BE2C (cell line): ENCODE measurements at regions not wholly inside any gene's neighbourhood (a gene's known extent, or its start where the extent isn't known, plus 50 kb on each side); places are given as distances from the start of the nearest gene placed in this dataset.
"Not testable (repeated sequence)": the region's sequence is repeated elsewhere in the genome, so short reads cannot be mapped to it uniquely, and the experiment has no call there.

Source experiments
- DNase-seq: peaks from one replicate; pipeline ENCODE4 v3.0.0-alpha.2; 2020
- H3K27me3 ChIP-seq: fragments of 250-450 bp; sonication (Bioruptor Pico); 2 replicates; pipeline ENCODE4 v1.5.1; 2020; ENCODE audit warnings: mild to moderate bottlenecking
- H3K36me3 ChIP-seq: fragments of 250-450 bp; sonication (Bioruptor Pico); 2 replicates; pipeline ENCODE4 v1.5.1; 2020; ENCODE audit warnings: mild to moderate bottlenecking
- H3K4me1 ChIP-seq: fragments of 250-450 bp; sonication (Bioruptor Pico); 2 replicates; pipeline ENCODE4 v1.5.1; 2020
- H3K4me3 ChIP-seq: 2 replicates; pipeline ENCODE4 v1.5.1; 2011; ENCODE audit warnings: low read depth, low read length
- H3K9me3 ChIP-seq: fragments of 250-450 bp; sonication (Bioruptor Pico); 2 replicates; pipeline ENCODE4 v1.5.1; 2020
- TF ChIP-seq, protein P1 (sequence below): IDR thresholded peaks from 2 replicates; pipeline ENCODE4 v1.5.1; 2012; ENCODE audit warnings: mild to moderate bottlenecking, low read depth, low read length

DNA sequence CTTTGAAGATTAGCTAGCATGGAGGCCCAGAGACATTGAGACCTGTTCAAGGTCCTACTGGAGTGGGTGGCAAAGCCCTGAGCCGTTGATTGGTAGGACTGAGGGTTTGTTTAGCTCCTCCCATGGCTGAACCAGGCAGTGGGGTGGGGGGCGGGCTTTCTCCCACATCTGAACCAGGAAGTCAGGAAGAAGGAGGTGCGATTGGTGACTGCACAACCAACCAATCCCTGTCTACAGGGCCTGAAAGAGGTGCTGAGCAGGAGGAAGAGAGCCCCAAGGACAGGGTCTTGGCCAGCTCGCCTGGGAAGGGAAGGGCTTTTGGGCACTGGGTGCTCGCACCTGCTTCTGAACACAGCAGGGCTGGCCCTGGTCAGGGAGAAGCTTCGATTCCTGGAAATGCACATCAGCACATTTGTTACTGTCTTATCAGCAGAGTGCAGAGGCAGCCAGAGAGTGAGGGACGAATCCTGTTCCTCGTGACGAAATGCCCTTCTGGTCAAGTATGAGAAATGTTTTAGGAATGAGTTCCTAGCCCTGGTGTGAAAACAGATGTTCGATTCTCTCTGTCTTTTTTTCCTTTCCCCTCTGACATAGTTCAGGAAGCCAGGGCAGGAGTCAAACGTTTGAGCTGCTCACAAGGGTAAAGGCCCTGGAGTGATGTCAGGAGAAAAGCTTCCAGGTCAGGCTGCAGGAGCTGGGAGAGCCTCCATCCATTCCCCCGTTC is 294.8 kb upstream of the KLF4 start:
- TF ChIP-seq, protein P1, sequence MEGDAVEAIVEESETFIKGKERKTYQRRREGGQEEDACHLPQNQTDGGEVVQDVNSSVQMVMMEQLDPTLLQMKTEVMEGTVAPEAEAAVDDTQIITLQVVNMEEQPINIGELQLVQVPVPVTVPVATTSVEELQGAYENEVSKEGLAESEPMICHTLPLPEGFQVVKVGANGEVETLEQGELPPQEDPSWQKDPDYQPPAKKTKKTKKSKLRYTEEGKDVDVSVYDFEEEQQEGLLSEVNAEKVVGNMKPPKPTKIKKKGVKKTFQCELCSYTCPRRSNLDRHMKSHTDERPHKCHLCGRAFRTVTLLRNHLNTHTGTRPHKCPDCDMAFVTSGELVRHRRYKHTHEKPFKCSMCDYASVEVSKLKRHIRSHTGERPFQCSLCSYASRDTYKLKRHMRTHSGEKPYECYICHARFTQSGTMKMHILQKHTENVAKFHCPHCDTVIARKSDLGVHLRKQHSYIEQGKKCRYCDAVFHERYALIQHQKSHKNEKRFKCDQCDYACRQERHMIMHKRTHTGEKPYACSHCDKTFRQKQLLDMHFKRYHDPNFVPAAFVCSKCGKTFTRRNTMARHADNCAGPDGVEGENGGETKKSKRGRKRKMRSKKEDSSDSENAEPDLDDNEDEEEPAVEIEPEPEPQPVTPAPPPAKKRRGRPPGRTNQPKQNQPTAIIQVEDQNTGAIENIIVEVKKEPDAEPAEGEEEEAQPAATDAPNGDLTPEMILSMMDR: no peak
- Histone ChIP-seq H3K9me3 (no peaks in the 10 kb centered on the region), H3K27me3 (no peaks in the 10 kb centered on the region), H3K36me3 (no peaks in the 10 kb centered on the region), H3K4me3 (no peak overlapping the region), H3K4me1 (no peaks in the 10 kb centered on the region)
- DNase-seq: no peak

DNA sequence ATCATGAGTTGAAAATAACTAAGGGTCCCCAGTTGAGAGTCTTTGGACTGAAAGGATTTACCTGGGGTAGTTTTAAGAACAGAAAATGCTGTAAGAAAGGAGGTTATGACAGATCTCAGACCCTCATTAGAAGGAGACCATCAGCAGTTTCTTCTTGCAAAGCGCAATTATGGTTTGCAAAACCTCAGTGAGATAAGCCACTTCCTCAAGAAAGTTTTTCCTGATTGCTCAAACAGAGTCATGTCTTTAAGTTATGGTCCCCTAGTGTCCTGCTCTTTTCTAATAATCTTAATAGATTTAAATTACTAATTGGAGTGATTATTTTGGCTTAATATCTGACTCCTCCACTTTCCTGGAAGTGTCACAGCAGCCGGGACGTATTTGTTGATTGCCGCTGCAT is 293.2 kb upstream of the KLF4 start:
- H3K4me1 ChIP-seq: no peaks in the 10 kb centered on the region
- TF ChIP-seq, protein P1: no peak
- DNase-seq: no peak

GRCh38 chr9:107782381-107782780 is 292.8 kb upstream of the KLF4 start:
- DNase-seq: no peak

More for the DNA sequence above, 293.2 kb upstream of the KLF4 start:
- H3K4me3 ChIP-seq: no peak overlapping the region
- no peaks in the 10 kb centered on the region for H3K27me3 ChIP-seq
- H3K9me3 ChIP-seq: no peaks in the 10 kb centered on the region
- H3K36me3 ChIP-seq: no peaks in the 10 kb centered on the region

GRCh38 chr9:107780960-107781359 is 291.4 kb upstream of the KLF4 start:
- no peak for DNase-seq
- TF ChIP-seq, protein P1: no peak
- Histone ChIP-seq H3K27me3 (no peaks in the 10 kb centered on the region), H3K9me3 (no peaks in the 10 kb centered on the region), H3K4me1 (no peaks in the 10 kb centered on the region), H3K36me3 (no peaks in the 10 kb centered on the region), H3K4me3 (no peak overlapping the region)

More at GRCh38 chr9:107782381-107782780, 292.8 kb upstream of the KLF4 start:
- no peak overlapping the region for H3K4me3 ChIP-seq
- TF ChIP-seq, protein P1: no peak
- H3K4me1 ChIP-seq: no peaks in the 10 kb centered on the region
- no peaks in the 10 kb centered on the region for H3K9me3 ChIP-seq
- no peaks in the 10 kb centered on the region for H3K36me3 ChIP-seq
- H3K27me3 ChIP-seq: no peaks in the 10 kb centered on the region

DNA sequence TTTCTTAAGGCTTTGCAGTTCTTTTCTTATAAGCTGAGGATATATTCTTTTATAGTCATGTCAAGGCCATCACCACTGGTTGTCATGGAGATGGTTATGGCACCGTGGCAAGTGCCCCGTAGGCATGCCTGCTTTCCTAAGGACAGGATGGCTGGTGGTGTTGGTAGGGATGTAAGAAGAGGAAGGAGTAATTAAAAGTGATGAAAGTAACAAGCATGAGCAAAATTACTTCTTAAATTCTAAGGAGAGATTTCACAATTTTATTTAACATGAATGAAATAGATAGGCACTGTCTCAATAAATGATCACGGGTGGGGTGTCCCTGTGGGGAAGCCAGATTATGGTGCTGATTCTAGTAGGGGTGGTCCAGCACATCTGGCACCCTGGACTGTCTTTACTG is 290.2 kb upstream of the KLF4 start:
- no peaks in the 10 kb centered on the region for H3K4me1 ChIP-seq
- H3K4me3 ChIP-seq: no peak overlapping the region
- H3K36me3 ChIP-seq: no peaks in the 10 kb centered on the region
- no peaks in the 10 kb centered on the region for H3K9me3 ChIP-seq
- no peak for DNase-seq
- H3K27me3 ChIP-seq: no peaks in the 10 kb centered on the region
- TF ChIP-seq, protein P1: no peak

- TF ChIP-seq, protein P1: no peak
- Histone ChIP-seq H3K4me3 (no peak overlapping the region), H3K27me3 (no peaks in the 10 kb centered on the region), H3K36me3 (no peaks in the 10 kb centered on the region), H3K4me1 (no peaks in the 10 kb centered on the region), H3K9me3 (no peaks in the 10 kb centered on the region)
- no peak for DNase-seq
Measured at GRCh38 chr9:107778661-107779060, 289.1 kb upstream of the KLF4 start.

DNA sequence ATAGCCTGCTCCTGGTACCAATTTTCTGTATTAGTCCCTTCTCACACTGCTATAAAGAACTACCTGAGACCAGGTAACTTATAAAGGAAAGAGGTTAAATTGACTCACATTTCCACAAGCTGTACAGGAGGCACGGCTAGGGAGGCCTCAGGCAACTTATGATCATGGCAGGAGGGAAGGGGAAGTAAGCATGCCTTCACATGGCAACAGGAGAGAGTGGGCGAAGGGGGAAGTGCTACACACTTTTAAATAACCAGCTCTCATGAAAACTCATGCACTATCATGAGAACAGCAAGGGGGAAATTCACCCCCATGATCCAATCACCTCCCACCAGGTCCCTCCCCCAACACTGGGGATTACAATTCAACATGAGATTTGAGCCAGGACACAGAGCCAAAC is 284.5 kb upstream of the KLF4 start:
- H3K9me3 ChIP-seq, H3K4me3 ChIP-seq, H3K4me1 ChIP-seq, DNase-seq, H3K27me3 ChIP-seq, H3K36me3 ChIP-seq: not testable (repeated sequence)
